ENCODE measurements at regions not wholly inside any gene's neighbourhood (a gene's known extent, or its start where the extent isn't known, plus 50 kb on each side); places are given as distances from the start of the nearest gene placed in this dataset.

GRCh38 chr17:71360301-71360700 lies 760.5 kb upstream of the SOX9 start:
- DNase-seq (ENCODE audit: low spot score in 2 of 2): no peak
- intact Hi-C loops (cut with DNase I; ENCODE audit: low total_unique reads): no loop called here
- TF ChIP-seq, protein P1, sequence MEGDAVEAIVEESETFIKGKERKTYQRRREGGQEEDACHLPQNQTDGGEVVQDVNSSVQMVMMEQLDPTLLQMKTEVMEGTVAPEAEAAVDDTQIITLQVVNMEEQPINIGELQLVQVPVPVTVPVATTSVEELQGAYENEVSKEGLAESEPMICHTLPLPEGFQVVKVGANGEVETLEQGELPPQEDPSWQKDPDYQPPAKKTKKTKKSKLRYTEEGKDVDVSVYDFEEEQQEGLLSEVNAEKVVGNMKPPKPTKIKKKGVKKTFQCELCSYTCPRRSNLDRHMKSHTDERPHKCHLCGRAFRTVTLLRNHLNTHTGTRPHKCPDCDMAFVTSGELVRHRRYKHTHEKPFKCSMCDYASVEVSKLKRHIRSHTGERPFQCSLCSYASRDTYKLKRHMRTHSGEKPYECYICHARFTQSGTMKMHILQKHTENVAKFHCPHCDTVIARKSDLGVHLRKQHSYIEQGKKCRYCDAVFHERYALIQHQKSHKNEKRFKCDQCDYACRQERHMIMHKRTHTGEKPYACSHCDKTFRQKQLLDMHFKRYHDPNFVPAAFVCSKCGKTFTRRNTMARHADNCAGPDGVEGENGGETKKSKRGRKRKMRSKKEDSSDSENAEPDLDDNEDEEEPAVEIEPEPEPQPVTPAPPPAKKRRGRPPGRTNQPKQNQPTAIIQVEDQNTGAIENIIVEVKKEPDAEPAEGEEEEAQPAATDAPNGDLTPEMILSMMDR (IDR thresholded peaks at IDR 0.05): no peak
- no peak for TF ChIP-seq POLR2A (IDR thresholded peaks at IDR 0.05)
- WGBS, 2 donors: 87 to 90% methylated on average over 3 of the region's 3 CpGs
- no peak overlapping the region for H3K4me3 ChIP-seq (ENCODE audit: low read depth, poor library complexity, severe bottlenecking)

GRCh38 chr17:71361656-71362450 lies 759.0 kb upstream of the SOX9 start:
- no peak for TF ChIP-seq POLR2A (IDR thresholded peaks at IDR 0.05)
- TF ChIP-seq, protein P1 (IDR thresholded peaks at IDR 0.05): no peak
- intact Hi-C loops (cut with DNase I; ENCODE audit: low total_unique reads): no loop called here
- H3K4me3 ChIP-seq (ENCODE audit: low read depth, poor library complexity, severe bottlenecking): no peak overlapping the region
- WGBS, 2 donors: 54 to 64% methylated on average over 7 of the region's 7 CpGs
- DNase-seq (ENCODE audit: low spot score in 2 of 2): no peak

DNA sequence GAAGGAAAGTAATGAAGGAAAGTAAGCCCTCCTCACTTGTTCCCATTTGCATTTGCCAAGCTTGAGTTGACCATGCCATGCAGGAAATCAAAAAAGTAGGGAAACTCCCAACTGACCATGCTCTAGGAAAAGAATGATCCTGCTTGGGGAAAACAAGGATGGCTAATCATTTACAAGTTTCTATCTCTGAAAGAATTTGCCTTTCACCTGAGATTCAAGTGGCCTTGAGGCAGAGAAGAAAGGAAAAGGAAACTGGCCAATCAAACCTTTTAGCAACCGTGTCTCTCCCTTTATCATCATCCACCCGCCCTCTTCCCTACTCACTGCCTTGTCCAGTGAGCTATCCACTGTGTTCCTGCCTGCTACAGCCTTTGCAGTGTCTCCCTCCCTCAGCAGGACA lies 757.2 kb upstream of the SOX9 start:
- TF ChIP-seq POLR2A (IDR thresholded peaks at IDR 0.05): no peak
- TF ChIP-seq, protein P1 (IDR thresholded peaks at IDR 0.05): no peak
- no peak overlapping the region for H3K4me3 ChIP-seq (ENCODE audit: low read depth, poor library complexity, severe bottlenecking)
- intact Hi-C loops (cut with DNase I; ENCODE audit: low total_unique reads): no loop called here
- 77% methylated on average over 2 of the region's 2 CpGs for WGBS, 2 donors
- no peak for DNase-seq (ENCODE audit: low spot score in 2 of 2)

- TF ChIP-seq POLR2A (IDR thresholded peaks at IDR 0.05): no peak
- TF ChIP-seq, protein P1 (IDR thresholded peaks at IDR 0.05): no peak
- 82 to 83% methylated on average over 7 of the region's 7 CpGs for WGBS, 2 donors
- H3K4me3 ChIP-seq (ENCODE audit: low read depth, poor library complexity, severe bottlenecking): no peak overlapping the region
- intact Hi-C loops (cut with DNase I; ENCODE audit: low total_unique reads): no loop called here
- DNase-seq (ENCODE audit: low spot score in 2 of 2): no peak
Observed at GRCh38 chr17:71371809-71372208, 749.0 kb upstream of the SOX9 start.

- intact Hi-C loops (cut with DNase I; ENCODE audit: low total_unique reads): no loop called here
- WGBS, 2 donors: 89 to 96% methylated on average over 1 of the region's 1 CpG
- no peak for DNase-seq (ENCODE audit: low spot score in 2 of 2)
- no peak overlapping the region for H3K4me3 ChIP-seq (ENCODE audit: low read depth, poor library complexity, severe bottlenecking)
- TF ChIP-seq, protein P1 (IDR thresholded peaks at IDR 0.05): no peak
- no peak for TF ChIP-seq POLR2A (IDR thresholded peaks at IDR 0.05)
Observed at GRCh38 chr17:71375948-71376347, 744.9 kb upstream of the SOX9 start.

- intact Hi-C loops (cut with DNase I; ENCODE audit: low total_unique reads): no loop called here
- no peak overlapping the region for H3K4me3 ChIP-seq (ENCODE audit: low read depth, poor library complexity, severe bottlenecking)
- no peak for TF ChIP-seq POLR2A (IDR thresholded peaks at IDR 0.05)
- TF ChIP-seq, protein P1 (IDR thresholded peaks at IDR 0.05): no peak
- WGBS, 2 donors: 59 to 66% methylated on average over 6 of the region's 6 CpGs
- no peak for DNase-seq (ENCODE audit: low spot score in 2 of 2)
Observed at GRCh38 chr17:71376933-71377332, 743.9 kb upstream of the SOX9 start.
